ENCODE measurements at regions not wholly inside any gene's neighbourhood (a gene's known extent, or its start where the extent isn't known, plus 50 kb on each side); places are given as distances from the start of the nearest gene placed in this dataset.

- no peak overlapping the region for H3K27ac ChIP-seq (replicated peaks)
- no peak overlapping the region for H3K4me3 ChIP-seq (replicated peaks; ENCODE audit: insufficient read depth, low read length)
- TF ChIP-seq SPI1 (IDR thresholded peaks at IDR 0.05; ENCODE audit: borderline replicate concordance, low read depth) (no peak), REST (IDR thresholded peaks at IDR 0.05; ENCODE audit: insufficient replicate concordance, low read depth) (no peak), POLR2AphosphoS5 (IDR thresholded peaks at IDR 0.05; ENCODE audit: low read depth) (no peak), CTCF (IDR thresholded peaks at IDR 0.05; ENCODE audit: insufficient read depth, low read length) (no peak), GABPA (IDR thresholded peaks at IDR 0.05; ENCODE audit: low read depth) (no peak)
- no peak for DNase-seq (ENCODE audit: low read depth in 1 of 2, low spot score in 1 of 2)
- no peaks in the 10 kb centered on the region for H3K27me3 ChIP-seq (ENCODE audit: insufficient read depth, poor library complexity, severe bottlenecking)
These were observed 955.3 kb upstream of the LCORL start for GRCh38 chr4:18976884-18977283.

- TF ChIP-seq REST (IDR thresholded peaks at IDR 0.05; ENCODE audit: insufficient replicate concordance, low read depth) (no peak), SPI1 (IDR thresholded peaks at IDR 0.05; ENCODE audit: borderline replicate concordance, low read depth) (no peak), POLR2AphosphoS5 (IDR thresholded peaks at IDR 0.05; ENCODE audit: low read depth) (no peak), GABPA (IDR thresholded peaks at IDR 0.05; ENCODE audit: low read depth) (no peak), CTCF (IDR thresholded peaks at IDR 0.05; ENCODE audit: insufficient read depth, low read length) (no peak)
- Histone ChIP-seq H3K27ac (replicated peaks) (no peak overlapping the region), H3K27me3 (ENCODE audit: insufficient read depth, poor library complexity, severe bottlenecking) (no peaks in the 10 kb centered on the region), H3K4me3 (replicated peaks; ENCODE audit: insufficient read depth, low read length) (no peak overlapping the region)
- no peak for DNase-seq (ENCODE audit: low read depth in 1 of 2, low spot score in 1 of 2)
These were observed 954.6 kb upstream of the LCORL start for GRCh38 chr4:18975916-18976808.

GRCh38 chr4:18973296-18973695 lies 951.7 kb upstream of the LCORL start:
- H3K27me3 ChIP-seq (ENCODE audit: insufficient read depth, poor library complexity, severe bottlenecking) = no peaks in the 10 kb centered on the region
- no peak overlapping the region for H3K4me3 ChIP-seq (replicated peaks; ENCODE audit: insufficient read depth, low read length)
- TF ChIP-seq SPI1 (IDR thresholded peaks at IDR 0.05; ENCODE audit: borderline replicate concordance, low read depth) (no peak), POLR2AphosphoS5 (IDR thresholded peaks at IDR 0.05; ENCODE audit: low read depth) (no peak), GABPA (IDR thresholded peaks at IDR 0.05; ENCODE audit: low read depth) (no peak), CTCF (IDR thresholded peaks at IDR 0.05; ENCODE audit: insufficient read depth, low read length) (no peak), REST (IDR thresholded peaks at IDR 0.05; ENCODE audit: insufficient replicate concordance, low read depth) (no peak)
- DNase-seq (ENCODE audit: low read depth in 1 of 2, low spot score in 1 of 2) = no peak
- no peak overlapping the region for H3K27ac ChIP-seq (replicated peaks)

Data from HL-60 (cell line).